Activated naive CD4-positive, alpha-beta T cell treated with anti-CD3 and anti-CD28 coated beads, Interleukin-2, amount 50 U/mL, for 72 hours (primary cell): ENCODE measurements at regions not wholly inside any gene's neighbourhood (a gene's known extent, or its start where the extent isn't known, plus 50 kb on each side); places are given as distances from the start of the nearest gene placed in this dataset.

Experiments used
- ATAC-seq, 2 donors: fragments of 150-1000 bp; cut with Tn5 transposase; 2 replicates each; pipeline ENCODE4 v1.10.0; 2021; ENCODE audit warnings: mild to moderate bottlenecking in 2 of 2, moderate library complexity in 2 of 2
- DNase-seq, 2 donors: peaks; one replicate each; pipeline ENCODE4 v3.0.0; 2021 to 2022; ENCODE audit warnings: low spot score in 2 of 2
- H3K27ac Mint-ChIP-seq, 2 donors: one replicate each; pipeline ENCODE4 v1.8.0; 2022; ENCODE audit warnings: mild to moderate bottlenecking in 2 of 2, mixed read lengths in 2 of 2
- H3K36me3 Mint-ChIP-seq, 2 donors: one replicate each; pipeline ENCODE4 v1.8.0; 2022; ENCODE audit warnings: mixed read lengths in 2 of 2
- H3K9me3 Mint-ChIP-seq, 2 donors: one replicate each; pipeline ENCODE4 v1.8.0; 2022; ENCODE audit warnings: mixed read lengths in 2 of 2

- H3K36me3 Mint-ChIP-seq: no peaks in the 10 kb centered on the region
- H3K27ac Mint-ChIP-seq: no peak overlapping the region
- no peak for ATAC-seq
These were observed 54.0 kb downstream of the C11orf91 start for GRCh38 chr11:33646629-33647028.

GRCh38 chr11:33646168-33646567, 54.5 kb downstream of the C11orf91 start:
- ATAC-seq (no peak), DNase-seq (no peak)
- Mint-ChIP-seq H3K36me3 (no peaks in the 10 kb centered on the region), H3K27ac (no peak overlapping the region), H3K9me3 (no peaks in the 10 kb centered on the region)

More at GRCh38 chr11:33646629-33647028, 54.0 kb downstream of the C11orf91 start:
- H3K9me3 Mint-ChIP-seq: no peaks in the 10 kb centered on the region
- no peak for DNase-seq

GRCh38 chr11:33645686-33646085, 54.9 kb downstream of the C11orf91 start:
- ATAC-seq (no peak), DNase-seq (no peak)
- Mint-ChIP-seq H3K27ac (no peak overlapping the region), H3K9me3 (no peaks in the 10 kb centered on the region), H3K36me3 (no peaks in the 10 kb centered on the region)

- ATAC-seq (no peak), DNase-seq (no peak)
- Mint-ChIP-seq H3K9me3 (no peaks in the 10 kb centered on the region), H3K27ac (no peak overlapping the region), H3K36me3 (no peaks in the 10 kb centered on the region)
These were observed 57.3 kb downstream of the C11orf91 start for GRCh38 chr11:33643167-33643824.

- Mint-ChIP-seq H3K9me3 (no peaks in the 10 kb centered on the region), H3K36me3 (no peaks in the 10 kb centered on the region), H3K27ac (no peak overlapping the region)
- ATAC-seq (peak in 1 of 2 donors; percentile 28), DNase-seq (no peak)
These were observed 58.0 kb downstream of the C11orf91 start for GRCh38 chr11:33642461-33643166.

- no peaks in the 10 kb centered on the region for H3K36me3 Mint-ChIP-seq
- no peak for DNase-seq
- no peak overlapping the region for H3K27ac Mint-ChIP-seq
- no peak for ATAC-seq
- no peaks in the 10 kb centered on the region for H3K9me3 Mint-ChIP-seq
These were observed 59.8 kb downstream of the C11orf91 start for GRCh38 chr11:33640730-33641371.

- H3K36me3 Mint-ChIP-seq: no peaks in the 10 kb centered on the region
- DNase-seq (no peak), ATAC-seq (no peak)
- H3K9me3 Mint-ChIP-seq: no peaks in the 10 kb centered on the region
- no peak overlapping the region for H3K27ac Mint-ChIP-seq
These were observed 62.0 kb downstream of the C11orf91 start for GRCh38 chr11:33638608-33639007.

- H3K27ac Mint-ChIP-seq: no peak overlapping the region
- ATAC-seq: no peak
- peaks cover 4 to 7% of the 10 kb centered on the region in 2 donors for H3K36me3 Mint-ChIP-seq
- DNase-seq: no peak
- no peaks in the 10 kb centered on the region for H3K9me3 Mint-ChIP-seq
These were observed 64.5 kb downstream of the C11orf91 start for GRCh38 chr11:33636104-33636503.

GRCh38 chr11:33635161-33635560, 65.5 kb downstream of the C11orf91 start:
- DNase-seq: no peak
- Mint-ChIP-seq H3K27ac (no peak overlapping the region), H3K9me3 (no peaks in the 10 kb centered on the region), H3K36me3 (peaks cover 9 to 12% of the 10 kb centered on the region in 2 donors)
- ATAC-seq: no peak

- ATAC-seq: no peak
- Mint-ChIP-seq H3K36me3 (peaks cover 9 to 12% of the 10 kb centered on the region in 2 donors), H3K27ac (no peak overlapping the region), H3K9me3 (no peaks in the 10 kb centered on the region)
- DNase-seq: no peak
These were observed 66.3 kb downstream of the C11orf91 start for GRCh38 chr11:33634291-33634834.

GRCh38 chr11:33633251-33634003, 67.2 kb downstream of the C11orf91 start:
- DNase-seq (no peak), ATAC-seq (peak in 1 of 2 donors; percentile 24)
- Mint-ChIP-seq H3K36me3 (peaks cover 9 to 12% of the 10 kb centered on the region in 2 donors), H3K27ac (no peak overlapping the region), H3K9me3 (no peaks in the 10 kb centered on the region)

GRCh38 chr11:33631749-33632091, 68.9 kb downstream of the C11orf91 start:
- no peak for ATAC-seq
- no peak for DNase-seq
- H3K9me3 Mint-ChIP-seq: no peaks in the 10 kb centered on the region
- H3K36me3 Mint-ChIP-seq: peaks cover 9 to 12% of the 10 kb centered on the region in 2 donors
- H3K27ac Mint-ChIP-seq: no peak overlapping the region

GRCh38 chr11:33630936-33631748, 69.5 kb downstream of the C11orf91 start:
- ATAC-seq (no peak), DNase-seq (no peak)
- Mint-ChIP-seq H3K27ac (no peak overlapping the region), H3K9me3 (no peaks in the 10 kb centered on the region), H3K36me3 (peaks cover 9 to 12% of the 10 kb centered on the region in 2 donors)

- Mint-ChIP-seq H3K27ac (no peak overlapping the region), H3K36me3 (no peaks in the 10 kb centered on the region), H3K9me3 (no peaks in the 10 kb centered on the region)
- no peak for ATAC-seq
- no peak for DNase-seq
These were observed 76.5 kb downstream of the C11orf91 start for GRCh38 chr11:33624083-33624482.

- Mint-ChIP-seq H3K9me3 (no peaks in the 10 kb centered on the region), H3K27ac (no peak overlapping the region), H3K36me3 (no peaks in the 10 kb centered on the region)
- DNase-seq: no peak
- no peak for ATAC-seq
These were observed 77.8 kb downstream of the C11orf91 start for GRCh38 chr11:33622806-33623205.

- no peak for DNase-seq
- H3K36me3 Mint-ChIP-seq: no peaks in the 10 kb centered on the region
- H3K27ac Mint-ChIP-seq: peak overlapping the region in 1 of 2 donors; percentile 66
- no peak for ATAC-seq
- H3K9me3 Mint-ChIP-seq: no peaks in the 10 kb centered on the region
These were observed 78.4 kb downstream of the C11orf91 start for GRCh38 chr11:33622186-33622585.
